ENCODE measurements at regions not wholly inside any gene's neighbourhood (a gene's known extent, or its start where the extent isn't known, plus 50 kb on each side); places are given as distances from the start of the nearest gene placed in this dataset.

DNA sequence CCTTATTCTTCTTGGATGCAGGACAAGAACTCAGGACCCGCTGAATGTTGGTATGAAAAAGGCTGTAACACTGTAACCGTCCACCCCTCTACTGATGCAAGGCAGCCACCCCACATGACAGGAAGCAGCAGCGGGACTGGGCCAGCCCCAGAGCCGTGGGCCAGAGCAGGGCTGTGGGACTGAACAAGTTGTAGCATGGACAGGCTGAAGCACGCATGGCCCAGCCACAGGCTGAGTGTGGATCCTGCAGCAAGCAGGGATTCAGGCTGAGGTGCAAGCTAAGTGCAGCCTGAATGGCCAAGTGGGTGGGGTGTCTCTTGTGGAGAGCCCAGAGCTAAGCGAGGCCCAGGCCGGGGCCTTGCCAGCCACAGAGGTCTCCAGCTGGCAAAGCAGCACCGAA lies 632.2 kb downstream of the SPOCK3 start:
- TF ChIP-seq, protein P1, sequence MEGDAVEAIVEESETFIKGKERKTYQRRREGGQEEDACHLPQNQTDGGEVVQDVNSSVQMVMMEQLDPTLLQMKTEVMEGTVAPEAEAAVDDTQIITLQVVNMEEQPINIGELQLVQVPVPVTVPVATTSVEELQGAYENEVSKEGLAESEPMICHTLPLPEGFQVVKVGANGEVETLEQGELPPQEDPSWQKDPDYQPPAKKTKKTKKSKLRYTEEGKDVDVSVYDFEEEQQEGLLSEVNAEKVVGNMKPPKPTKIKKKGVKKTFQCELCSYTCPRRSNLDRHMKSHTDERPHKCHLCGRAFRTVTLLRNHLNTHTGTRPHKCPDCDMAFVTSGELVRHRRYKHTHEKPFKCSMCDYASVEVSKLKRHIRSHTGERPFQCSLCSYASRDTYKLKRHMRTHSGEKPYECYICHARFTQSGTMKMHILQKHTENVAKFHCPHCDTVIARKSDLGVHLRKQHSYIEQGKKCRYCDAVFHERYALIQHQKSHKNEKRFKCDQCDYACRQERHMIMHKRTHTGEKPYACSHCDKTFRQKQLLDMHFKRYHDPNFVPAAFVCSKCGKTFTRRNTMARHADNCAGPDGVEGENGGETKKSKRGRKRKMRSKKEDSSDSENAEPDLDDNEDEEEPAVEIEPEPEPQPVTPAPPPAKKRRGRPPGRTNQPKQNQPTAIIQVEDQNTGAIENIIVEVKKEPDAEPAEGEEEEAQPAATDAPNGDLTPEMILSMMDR (IDR thresholded peaks at IDR 0.05; ENCODE audit: low read depth, low read length, missing control alignments): no peak
- DNase-seq (ENCODE audit: extremely low read depth, low read depth): no peak
- no peak overlapping the region for H3K4me3 ChIP-seq (replicated peaks; ENCODE audit: low read depth, low read length)

DNA sequence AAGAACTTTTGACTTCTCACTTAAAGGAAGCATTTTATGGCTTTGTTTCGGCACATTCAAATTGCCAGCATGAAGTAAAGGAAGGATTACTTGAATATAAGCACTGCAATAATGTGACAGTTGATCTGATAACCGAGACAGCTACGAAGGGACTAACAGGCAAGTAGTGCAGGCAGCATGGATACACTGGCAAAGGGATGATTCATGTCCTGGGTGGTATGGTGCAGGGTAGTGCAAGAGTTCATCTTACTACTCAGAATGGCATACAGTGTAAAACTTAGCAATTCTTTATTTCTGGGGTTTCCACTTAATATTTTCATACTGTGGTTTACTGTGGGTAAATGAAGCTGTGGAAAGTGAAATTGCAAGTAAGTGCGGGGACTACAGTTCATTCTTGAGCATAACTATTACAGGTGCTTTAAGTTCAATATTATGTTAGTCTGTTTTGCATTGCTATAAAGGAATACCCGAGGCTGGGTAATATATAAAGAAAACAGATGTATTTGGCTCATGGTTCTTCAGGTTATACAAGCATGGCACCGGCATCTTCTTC lies 611.8 kb downstream of the SPOCK3 start:
- no peak overlapping the region for H3K4me3 ChIP-seq (replicated peaks; ENCODE audit: low read depth, low read length)
- TF ChIP-seq, protein P1 (IDR thresholded peaks at IDR 0.05; ENCODE audit: low read depth, low read length, missing control alignments): no peak
- DNase-seq (ENCODE audit: extremely low read depth, low read depth): no peak

DNA sequence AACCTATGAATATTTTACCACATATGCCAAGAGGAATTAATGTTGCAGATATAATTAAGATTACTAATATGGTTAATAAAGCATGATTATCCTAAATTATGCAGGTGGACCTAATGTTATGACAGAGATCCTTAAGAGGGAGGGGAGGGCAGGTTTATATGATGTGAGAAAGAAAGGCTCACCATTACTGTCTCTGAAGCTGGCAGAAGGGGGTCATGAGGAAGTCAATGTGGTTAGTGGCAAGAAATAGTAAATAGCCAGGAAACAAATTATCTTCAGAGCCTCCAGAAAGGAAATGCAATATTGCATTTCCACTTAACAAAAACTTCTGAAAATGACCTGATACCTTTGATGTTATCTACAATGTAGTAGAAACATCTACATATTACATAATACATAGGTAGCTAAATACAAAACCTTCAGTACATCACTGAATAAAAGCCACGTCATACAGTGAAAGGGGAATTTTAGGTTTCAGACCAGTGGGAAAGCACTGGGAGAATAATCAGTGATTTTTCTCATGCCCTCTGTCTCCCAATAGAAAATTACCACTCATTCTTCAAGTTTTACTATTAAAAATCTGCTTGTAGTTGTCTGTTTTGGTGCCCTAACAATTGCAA lies 609.2 kb downstream of the SPOCK3 start:
- TF ChIP-seq, protein P1 (IDR thresholded peaks at IDR 0.05; ENCODE audit: low read depth, low read length, missing control alignments): no peak
- no peak for DNase-seq (ENCODE audit: extremely low read depth, low read depth)
- no peak overlapping the region for H3K4me3 ChIP-seq (replicated peaks; ENCODE audit: low read depth, low read length)

DNA sequence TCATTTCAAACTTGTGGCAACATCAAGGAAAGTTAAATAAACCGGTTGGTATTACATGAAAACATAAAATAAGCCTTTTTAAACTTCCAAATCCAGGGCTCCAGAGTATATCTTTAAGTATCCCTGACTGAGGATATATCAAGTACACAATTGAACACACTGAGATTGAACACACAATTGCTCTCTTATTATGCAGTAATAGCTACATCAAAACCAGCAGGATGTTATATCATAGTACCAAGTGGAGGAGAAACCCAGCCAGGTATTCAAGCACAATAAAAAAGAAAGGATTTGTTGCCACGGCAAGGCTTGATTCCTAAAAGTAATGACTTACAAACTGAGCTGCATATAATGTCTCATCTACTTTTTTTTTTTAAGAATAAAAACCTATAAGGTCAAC lies 605.8 kb downstream of the SPOCK3 start:
- TF ChIP-seq, protein P1 (IDR thresholded peaks at IDR 0.05; ENCODE audit: low read depth, low read length, missing control alignments): no peak
- no peak for DNase-seq (ENCODE audit: extremely low read depth, low read depth)
- no peak overlapping the region for H3K4me3 ChIP-seq (replicated peaks; ENCODE audit: low read depth, low read length)

DNA sequence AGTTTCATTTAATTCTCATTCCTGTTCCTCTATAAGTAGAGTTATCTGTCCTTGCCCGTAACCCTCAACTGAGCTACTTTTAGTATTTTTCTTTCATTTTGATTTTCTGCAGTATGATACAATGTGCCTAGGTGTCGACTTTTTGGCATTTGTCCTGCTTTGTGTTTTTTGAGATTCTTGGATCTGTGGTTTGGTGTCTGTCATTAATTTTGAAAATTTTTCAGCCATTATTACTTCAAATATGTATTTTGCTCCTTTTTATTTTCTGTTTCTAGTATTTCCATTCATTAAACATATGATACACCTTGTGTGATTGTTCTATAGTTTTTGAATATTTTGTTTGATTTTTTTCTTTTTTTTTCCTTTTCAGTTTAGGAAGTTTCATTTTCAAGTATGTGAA lies 598.9 kb downstream of the SPOCK3 start:
- no peak for DNase-seq (ENCODE audit: extremely low read depth, low read depth)
- H3K4me3 ChIP-seq (replicated peaks; ENCODE audit: low read depth, low read length): no peak overlapping the region
- TF ChIP-seq, protein P1 (IDR thresholded peaks at IDR 0.05; ENCODE audit: low read depth, low read length, missing control alignments): no peak

DNA sequence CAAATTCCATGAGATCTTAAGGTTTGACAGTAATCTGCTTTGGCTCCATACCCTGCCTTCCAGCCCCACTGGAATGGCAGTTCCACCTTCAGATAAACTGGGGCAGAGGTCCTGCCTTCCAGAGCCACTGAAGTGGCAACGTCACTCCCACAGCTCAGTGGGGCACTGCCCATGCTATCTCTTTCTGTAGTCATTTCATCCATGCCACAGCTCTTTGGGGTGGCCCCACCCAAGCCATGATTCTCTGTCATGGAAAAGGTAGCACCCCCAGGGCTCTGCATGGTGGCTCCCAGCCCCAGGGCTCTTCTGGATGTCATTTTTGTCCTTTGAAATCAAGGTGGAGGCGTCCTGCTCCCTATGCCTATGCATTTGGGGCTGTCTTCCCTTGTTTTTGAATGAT lies 596.5 kb downstream of the SPOCK3 start:
- H3K4me3 ChIP-seq (replicated peaks; ENCODE audit: low read depth, low read length): no peak overlapping the region
- no peak for DNase-seq (ENCODE audit: extremely low read depth, low read depth)
- TF ChIP-seq, protein P1 (IDR thresholded peaks at IDR 0.05; ENCODE audit: low read depth, low read length, missing control alignments): no peak

DNA sequence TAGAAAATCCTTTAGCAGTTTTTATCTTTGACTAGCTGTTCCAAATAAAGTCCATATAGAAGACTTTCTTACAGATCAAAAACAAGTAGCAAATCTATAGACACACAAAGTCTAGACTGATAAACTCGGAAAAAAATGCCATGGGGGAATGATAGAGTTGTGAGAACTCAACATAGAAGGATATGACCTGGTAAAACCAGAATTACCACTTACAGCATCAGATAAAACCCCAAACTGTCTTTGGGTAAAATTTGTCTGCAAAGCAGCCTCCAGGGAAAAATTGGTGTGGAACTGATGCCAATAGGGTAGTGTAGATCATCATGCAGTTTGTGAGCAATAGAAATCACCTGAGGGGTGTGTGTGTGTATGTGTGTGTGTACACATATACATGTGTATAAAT lies 579.1 kb downstream of the SPOCK3 start:
- no peak for DNase-seq (ENCODE audit: extremely low read depth, low read depth)
- H3K4me3 ChIP-seq (replicated peaks; ENCODE audit: low read depth, low read length): no peak overlapping the region
- TF ChIP-seq, protein P1 (IDR thresholded peaks at IDR 0.05; ENCODE audit: low read depth, low read length, missing control alignments): no peak

All from HFF-Myc (cell line).